ENCODE measurements at regions not wholly inside any gene's neighbourhood (a gene's known extent, or its start where the extent isn't known, plus 50 kb on each side); places are given as distances from the start of the nearest gene placed in this dataset.

GRCh38 chr12:91902860-91903683 lies 242.6 kb downstream of the BTG1 start:
- Mint-ChIP-seq H3K4me1 (ENCODE audit: unreplicated experiment) (peaks cover 6% of the 10 kb centered on the region), H3K9me3 (peaks cover 9% of the 10 kb centered on the region), H3K27me3 (no peaks in the 10 kb centered on the region), H3K4me3 (no peak overlapping the region), H3K27ac (peak overlapping the region; percentile 57), H3K36me3 (peaks cover 3% of the 10 kb centered on the region)
- no peak for DNase-seq (ENCODE audit: extremely low spot score, unreplicated experiment)
- no peak for TF ChIP-seq CTCF (conservative IDR thresholded peaks at IDR 0.05)

- H3K27me3 Mint-ChIP-seq = no peaks in the 10 kb centered on the region
Observed at GRCh38 chr12:91901381-91902074, 244.1 kb downstream of the BTG1 start.

GRCh38 chr12:91900971-91901370 lies 244.7 kb downstream of the BTG1 start:
- Mint-ChIP-seq H3K36me3 (peaks cover 3% of the 10 kb centered on the region), H3K4me3 (no peak overlapping the region), H3K4me1 (ENCODE audit: unreplicated experiment) (peaks cover 6% of the 10 kb centered on the region), H3K9me3 (peaks cover 9% of the 10 kb centered on the region), H3K27ac (no peak overlapping the region), H3K27me3 (no peaks in the 10 kb centered on the region)
- no peak for TF ChIP-seq CTCF (conservative IDR thresholded peaks at IDR 0.05)
- DNase-seq (ENCODE audit: extremely low spot score, unreplicated experiment) = no peak

More at GRCh38 chr12:91901381-91902074, 244.1 kb downstream of the BTG1 start:
- peaks cover 3% of the 10 kb centered on the region for H3K36me3 Mint-ChIP-seq
- peaks cover 6% of the 10 kb centered on the region for H3K4me1 Mint-ChIP-seq (ENCODE audit: unreplicated experiment)
- TF ChIP-seq CTCF (conservative IDR thresholded peaks at IDR 0.05) = no peak
- H3K27ac Mint-ChIP-seq = peak overlapping the region; percentile 10
- no peak for DNase-seq (ENCODE audit: extremely low spot score, unreplicated experiment)
- H3K4me3 Mint-ChIP-seq = no peak overlapping the region
- peaks cover 9% of the 10 kb centered on the region for H3K9me3 Mint-ChIP-seq

GRCh38 chr12:91899056-91899455 lies 246.6 kb downstream of the BTG1 start:
- peaks cover 3% of the 10 kb centered on the region for H3K36me3 Mint-ChIP-seq
- no peak for TF ChIP-seq CTCF (conservative IDR thresholded peaks at IDR 0.05)
- H3K4me3 Mint-ChIP-seq = no peak overlapping the region
- no peak for DNase-seq (ENCODE audit: extremely low spot score, unreplicated experiment)
- peaks cover 9% of the 10 kb centered on the region for H3K9me3 Mint-ChIP-seq
- H3K4me1 Mint-ChIP-seq (ENCODE audit: unreplicated experiment) = peaks cover 6% of the 10 kb centered on the region
- no peak overlapping the region for H3K27ac Mint-ChIP-seq
- no peaks in the 10 kb centered on the region for H3K27me3 Mint-ChIP-seq

GRCh38 chr12:91897025-91897515 lies 248.6 kb downstream of the BTG1 start:
- peaks cover 3% of the 10 kb centered on the region for H3K36me3 Mint-ChIP-seq
- H3K4me1 Mint-ChIP-seq (ENCODE audit: unreplicated experiment) = no peaks in the 10 kb centered on the region
- no peak for TF ChIP-seq CTCF (conservative IDR thresholded peaks at IDR 0.05)
- no peak for DNase-seq (ENCODE audit: extremely low spot score, unreplicated experiment)
- no peaks in the 10 kb centered on the region for H3K27me3 Mint-ChIP-seq
- H3K9me3 Mint-ChIP-seq = no peaks in the 10 kb centered on the region
- no peak overlapping the region for H3K27ac Mint-ChIP-seq
- H3K4me3 Mint-ChIP-seq = no peak overlapping the region
